Forelimb muscle (tissue), 1 donor: ENCODE measurements at regions not wholly inside any gene's neighbourhood (a gene's known extent, or its start where the extent isn't known, plus 50 kb on each side); places are given as distances from the start of the nearest gene placed in this dataset.

Source experiments
- DNase-seq: peaks from one replicate; pipeline ENCODE4 v3.0.0-alpha.2; 2013; ENCODE audit warnings: low read depth

DNA sequence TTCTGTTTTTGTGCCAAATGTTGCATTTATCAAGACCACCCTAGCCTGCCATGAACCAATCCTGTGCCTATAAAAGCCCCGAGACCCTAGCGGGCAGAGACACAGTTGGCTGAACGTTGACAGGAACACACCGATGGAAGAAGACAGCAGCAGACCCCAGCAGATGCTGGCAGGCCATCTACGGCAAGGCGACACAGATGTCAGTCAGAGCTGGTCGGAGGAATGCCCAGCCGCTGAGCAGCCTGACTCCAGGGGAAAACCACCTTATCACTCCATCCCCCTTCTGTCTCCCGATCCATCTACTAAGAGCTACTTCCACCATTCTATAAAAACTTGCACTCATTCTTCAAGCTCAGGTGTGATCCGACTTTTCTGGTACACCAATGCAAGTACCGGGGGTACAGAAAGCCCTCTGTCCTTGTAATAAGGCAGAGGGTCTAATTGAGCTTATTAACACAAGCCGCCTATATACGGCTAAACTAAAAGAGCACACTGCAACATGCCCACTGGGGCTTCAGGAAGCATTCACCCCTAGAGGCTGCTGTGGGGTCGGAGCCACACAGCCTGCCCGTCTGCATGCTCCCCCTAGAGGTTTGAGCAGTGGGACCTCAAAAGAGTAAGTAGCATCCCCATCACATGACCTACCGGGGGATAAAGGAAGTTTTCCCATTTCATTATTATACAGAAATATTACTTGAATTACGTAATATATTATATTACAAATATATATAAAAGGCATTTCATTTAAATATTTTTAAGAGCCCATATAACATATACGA is 1156.3 kb upstream of the B3GALT2 start:
- DNase-seq: no peak

GRCh38 chr1:194341587-194341986 is 1155.2 kb upstream of the B3GALT2 start:
- no peak for DNase-seq

DNA sequence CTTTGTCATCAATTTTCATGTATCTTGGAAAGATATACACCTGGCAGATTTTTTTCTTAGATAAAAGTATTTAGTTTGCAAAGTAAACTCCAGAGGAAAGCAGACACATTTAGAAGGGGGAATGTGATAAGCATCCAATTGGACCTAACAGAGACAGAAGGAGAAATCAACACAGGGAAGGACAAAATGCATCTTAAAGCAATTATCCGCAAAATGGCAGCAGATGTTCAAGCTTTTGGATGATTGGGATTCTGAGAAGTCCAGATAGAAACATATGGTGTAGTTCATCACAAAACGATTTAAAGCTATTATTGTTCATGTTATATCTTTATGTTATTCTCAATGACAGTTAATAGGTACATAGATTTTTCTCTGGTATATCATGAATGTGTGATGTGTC is 1153.1 kb upstream of the B3GALT2 start:
- no peak for DNase-seq

DNA sequence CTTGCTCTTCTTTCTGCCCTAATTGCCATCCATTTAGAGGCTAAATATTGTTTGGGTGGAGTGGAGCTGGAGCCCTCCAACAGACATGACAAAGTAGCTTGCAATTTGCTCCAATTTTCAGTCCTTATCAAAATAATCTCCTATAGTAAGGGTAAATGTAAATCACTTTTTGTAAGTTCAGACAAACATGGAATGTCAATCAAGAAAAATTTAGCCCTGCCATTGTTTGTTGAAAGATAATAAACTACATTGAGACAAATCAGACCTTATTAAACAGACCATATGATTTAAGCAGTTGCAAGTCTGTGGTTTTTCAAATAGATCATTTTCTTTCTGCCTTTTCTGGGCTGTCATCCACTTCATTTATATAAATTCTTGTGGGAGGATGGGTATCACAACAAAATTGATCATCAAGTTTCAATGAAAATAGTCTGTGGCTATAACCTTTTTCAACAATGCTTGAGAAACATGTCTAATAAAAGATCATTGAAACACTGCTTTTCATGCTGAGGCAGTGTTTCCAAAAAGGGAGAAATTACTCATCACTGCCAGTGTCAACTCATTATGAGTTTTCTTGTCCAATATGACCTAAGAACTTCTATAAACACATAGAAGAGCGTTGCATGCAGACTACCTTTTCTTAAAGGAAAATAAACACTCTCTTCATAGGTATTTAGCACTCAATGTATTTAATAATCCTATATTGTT is 1152.0 kb upstream of the B3GALT2 start:
- DNase-seq: no peak

- no peak for DNase-seq
Measured at GRCh38 chr1:194333240-194333639, 1146.8 kb upstream of the B3GALT2 start.

GRCh38 chr1:194331758-194332157 is 1145.3 kb upstream of the B3GALT2 start:
- DNase-seq: no peak

DNA sequence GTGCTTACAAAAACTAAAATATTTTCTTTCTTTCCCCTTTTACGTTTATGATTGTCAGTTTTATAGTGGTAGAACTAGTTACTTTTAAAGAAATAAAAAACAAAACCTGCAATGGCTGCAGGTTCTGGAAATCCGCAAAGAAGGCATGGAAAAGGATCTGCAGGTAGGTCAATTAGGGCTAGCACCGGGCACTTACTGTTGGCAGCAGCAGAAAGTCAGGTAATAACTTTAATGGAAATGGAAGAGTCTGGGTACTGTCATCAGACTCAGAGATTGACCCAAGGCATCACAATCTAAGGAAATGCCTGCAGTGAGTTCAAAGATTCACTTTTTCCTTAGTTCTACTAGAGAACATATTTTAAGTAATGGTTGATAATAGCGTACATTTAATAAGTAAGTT is 1136.3 kb upstream of the B3GALT2 start:
- no peak for DNase-seq

- no peak for DNase-seq
Measured at GRCh38 chr1:194318790-194319280, 1132.4 kb upstream of the B3GALT2 start.

DNA sequence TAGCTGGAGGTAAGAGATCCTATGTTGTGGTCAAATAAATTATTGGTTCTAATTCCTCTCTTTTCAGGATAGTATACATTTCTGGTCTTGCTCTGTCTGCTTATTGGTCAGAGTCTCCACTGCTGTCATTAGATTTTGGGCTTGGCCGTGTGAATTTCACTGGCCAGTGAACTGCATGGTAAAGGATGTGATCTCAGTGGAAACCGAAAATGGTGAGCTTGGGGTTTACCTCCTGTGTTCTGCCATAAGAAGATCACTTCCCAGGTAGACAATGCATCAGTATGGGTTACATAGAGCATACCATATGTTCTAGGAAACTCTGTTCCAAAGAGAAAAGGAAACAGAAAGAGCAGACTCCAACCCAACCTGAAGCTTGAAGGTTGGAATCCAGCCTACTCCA is 1123.3 kb upstream of the B3GALT2 start:
- no peak for DNase-seq

DNA sequence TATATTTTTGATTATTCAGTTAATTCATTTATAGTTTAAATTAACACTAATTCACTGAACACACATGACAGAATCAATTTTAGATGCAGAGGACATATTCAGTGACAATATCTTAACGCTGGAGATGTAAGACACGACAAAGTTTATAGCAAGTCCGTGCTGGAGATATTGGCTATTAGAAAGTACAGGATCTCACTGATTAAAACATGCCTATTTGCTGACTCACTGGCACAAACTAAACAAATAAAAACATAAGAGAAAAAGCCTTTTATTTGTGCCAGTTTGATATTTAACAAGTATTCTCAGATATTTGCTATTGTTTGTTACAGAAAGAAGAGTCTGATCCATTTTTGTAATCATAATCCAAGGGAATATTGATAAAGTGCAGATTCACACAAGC is 1122.9 kb upstream of the B3GALT2 start:
- no peak for DNase-seq

DNA sequence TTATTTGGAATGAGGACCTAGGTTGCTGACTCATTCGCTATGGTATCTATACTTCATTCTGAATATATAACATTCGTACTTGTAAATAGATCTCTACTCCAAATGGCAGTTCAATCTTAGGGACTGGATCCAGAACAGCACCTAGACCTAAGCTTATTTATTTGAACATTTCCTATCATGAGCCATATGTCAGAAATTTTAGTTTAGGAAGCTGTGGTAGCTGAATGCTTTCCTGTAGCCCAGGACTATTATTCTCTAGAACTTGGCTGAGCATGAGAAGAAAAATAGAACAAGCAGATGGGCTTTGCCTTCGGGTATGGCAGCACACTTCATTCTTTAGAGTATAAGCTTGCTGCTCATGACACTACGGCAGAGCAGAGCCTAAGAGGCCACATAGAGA is 1114.4 kb upstream of the B3GALT2 start:
- no peak for DNase-seq

- DNase-seq: no peak
Measured at GRCh38 chr1:194300340-194300739, 1113.9 kb upstream of the B3GALT2 start.

DNA sequence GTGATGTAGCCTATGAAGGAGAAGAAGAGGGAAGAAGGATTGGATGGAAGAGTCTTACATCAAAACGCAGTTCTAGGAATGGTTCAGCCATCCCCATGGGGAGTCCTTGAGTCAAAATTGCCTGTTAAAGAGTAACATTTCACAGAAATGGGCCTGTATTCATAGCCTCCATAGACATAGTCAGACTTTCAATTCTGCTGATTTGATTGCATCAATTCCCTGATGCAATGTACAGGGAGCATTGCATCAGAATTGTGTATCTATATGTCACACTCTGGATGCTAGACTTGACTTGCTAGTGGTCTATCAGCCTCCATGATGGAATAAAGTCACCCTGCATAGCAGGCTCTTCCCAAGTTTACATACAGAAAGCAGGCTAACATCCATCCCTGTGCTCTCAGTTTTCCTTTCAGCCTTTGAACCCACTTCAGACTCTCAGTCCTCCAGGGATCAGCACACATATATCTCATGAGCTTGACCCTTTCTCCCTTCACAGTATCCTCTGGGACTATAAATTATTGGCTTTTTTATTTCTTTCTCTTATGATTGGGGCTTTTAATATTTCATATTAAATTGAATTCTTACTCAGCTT is 1111.7 kb upstream of the B3GALT2 start:
- no peak for DNase-seq

- no peak for DNase-seq
Measured at GRCh38 chr1:194297094-194297493, 1110.7 kb upstream of the B3GALT2 start.

DNA sequence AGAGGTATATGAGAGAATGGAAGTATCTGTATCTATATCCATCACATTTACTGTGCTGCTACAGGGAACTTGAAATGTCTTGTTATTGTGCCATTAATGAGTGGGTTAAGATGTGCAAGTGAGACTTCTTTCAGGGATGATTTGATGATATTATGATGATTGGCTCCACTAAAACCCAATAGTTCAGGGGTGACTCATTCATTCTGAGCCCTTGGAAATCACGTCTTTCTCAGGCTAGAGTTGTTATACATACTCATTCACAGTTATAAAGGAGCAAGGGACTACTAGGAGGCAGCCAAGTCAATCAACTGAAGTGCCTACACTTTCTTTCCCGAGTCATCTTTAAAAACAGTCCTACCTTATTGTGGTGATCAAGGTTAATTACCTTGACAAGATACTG is 1109.8 kb upstream of the B3GALT2 start:
- DNase-seq: no peak

GRCh38 chr1:194295685-194296084 is 1109.3 kb upstream of the B3GALT2 start:
- DNase-seq: no peak

GRCh38 chr1:194293851-194294405 is 1107.5 kb upstream of the B3GALT2 start:
- DNase-seq: no peak

DNA sequence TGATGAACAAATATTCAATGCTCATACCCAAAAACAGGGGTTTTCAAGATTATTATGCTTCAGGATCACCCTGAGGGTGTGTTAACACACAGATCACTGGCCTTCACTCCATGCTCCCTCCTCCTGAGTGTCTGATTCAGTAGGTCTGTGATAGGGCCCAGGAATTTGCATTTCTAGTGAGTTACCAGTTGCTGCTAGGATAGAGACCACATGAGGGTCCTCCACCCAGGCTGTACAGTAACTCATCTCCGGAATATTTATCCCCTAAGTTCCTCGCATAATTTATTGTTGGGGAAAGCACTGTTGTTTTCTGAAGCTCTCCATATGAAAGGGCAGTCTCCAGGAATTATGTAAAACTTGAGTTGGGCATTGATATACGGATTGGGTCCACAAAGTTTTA is 1106.6 kb upstream of the B3GALT2 start:
- DNase-seq: no peak

DNA sequence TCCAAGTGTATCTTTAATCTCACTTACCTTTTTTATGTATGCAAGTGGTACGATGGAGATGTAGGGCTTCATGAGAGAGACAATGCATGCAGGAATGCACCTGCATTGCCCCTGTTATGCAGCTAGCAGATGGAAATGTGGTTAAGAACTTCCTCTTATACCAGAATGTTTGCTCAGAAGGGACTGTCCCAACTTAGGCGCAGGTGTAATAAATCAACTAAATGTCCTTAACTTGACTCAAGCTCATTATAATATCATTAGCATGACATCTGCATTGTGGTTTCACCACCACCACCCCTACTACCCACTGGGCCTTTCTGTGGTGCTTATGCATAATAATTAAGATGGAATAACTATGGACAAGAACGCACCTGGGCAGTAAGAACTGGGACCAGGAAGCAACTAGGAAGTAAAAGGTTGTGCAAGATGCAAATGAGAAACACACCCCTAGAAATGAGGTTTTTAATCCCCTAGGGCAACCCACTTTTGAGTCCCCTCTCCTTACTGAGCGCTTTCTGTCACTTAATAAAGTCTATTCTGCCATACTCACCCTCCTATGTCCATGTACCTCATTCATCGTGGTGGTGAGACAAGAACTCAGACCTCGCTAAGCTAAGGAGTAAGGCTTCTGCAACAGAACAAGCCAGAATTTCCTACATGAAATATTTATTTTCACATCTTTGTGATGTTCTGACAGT is 1103.3 kb upstream of the B3GALT2 start:
- DNase-seq: no peak

DNA sequence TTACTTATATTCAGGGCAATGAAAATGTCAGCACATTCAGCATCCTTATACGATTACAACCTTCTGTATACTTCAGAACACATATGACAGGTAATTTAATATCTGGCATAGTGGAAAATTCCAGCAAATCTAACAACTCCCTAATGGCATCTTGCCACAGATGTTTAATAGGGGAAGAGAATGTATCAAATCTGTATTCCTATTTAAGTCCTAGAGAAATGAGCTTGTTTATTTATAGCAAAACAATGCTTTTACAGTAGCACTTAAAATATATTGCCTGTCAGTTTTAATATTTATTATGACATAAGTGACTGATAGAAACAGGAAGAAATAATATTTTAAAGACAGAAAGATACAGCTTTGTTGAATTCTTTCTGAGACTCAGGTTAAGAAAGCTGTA is 1101.8 kb upstream of the B3GALT2 start:
- no peak for DNase-seq

- DNase-seq: no peak
Measured at GRCh38 chr1:194281376-194281775, 1095.0 kb upstream of the B3GALT2 start.

GRCh38 chr1:194280463-194280862 is 1094.0 kb upstream of the B3GALT2 start:
- no peak for DNase-seq
